Spleen (tissue), 11 donors: ENCODE measurements at regions not wholly inside any gene's neighbourhood (a gene's known extent, or its start where the extent isn't known, plus 50 kb on each side); places are given as distances from the start of the nearest gene placed in this dataset.

ENCODE experiments used
- DNase-seq: peaks from one replicate; pipeline ENCODE4 v3.0.0-alpha.2; 2020
- H3K27ac ChIP-seq, 8 donors: fragments of 200-600 bp; sonication (generic) in 7 of 8; 1 replicate in 4 of 8; 2 replicates in 4 of 8; pipeline versions ENCODE4 v1.5.0 to v1.8.0; 2016 to 2021; ENCODE audit warnings: inconsistent platforms in 4 of 8, mild to moderate bottlenecking in 4 of 8, moderate library complexity in 1 of 8
- H3K27me3 ChIP-seq, 7 donors: fragments of 200-600 bp; sonication (generic) in 6 of 7; replicated peaks in 1 of 7; 1 replicate in 4 of 7; 2 replicates in 3 of 7; pipeline versions ENCODE4 v1.5.0 to v1.8.0; 2016 to 2021; ENCODE audit warnings: inconsistent platforms in 3 of 7, mild to moderate bottlenecking in 1 of 7
- H3K36me3 ChIP-seq, 6 donors: fragments of 200-600 bp; sonication (generic) in 5 of 6; 1 replicate in 4 of 6; 2 replicates in 2 of 6; pipeline versions ENCODE4 v1.5.0 to v1.8.0; 2016 to 2021; ENCODE audit warnings: inconsistent platforms in 2 of 6
- H3K4me1 ChIP-seq, 6 donors: fragments of 200-600 bp; sonication (generic) in 5 of 6; 1 replicate in 3 of 6; 2 replicates in 3 of 6; pipeline versions ENCODE4 v1.5.0 to v1.8.0; 2016 to 2021; ENCODE audit warnings: inconsistent platforms in 3 of 6
- H3K4me3 ChIP-seq, 8 donors: fragments of 200-600 bp; sonication (generic) in 7 of 8; 1 replicate in 4 of 8; 2 replicates in 4 of 8; pipeline versions ENCODE4 v1.5.0 to v1.8.0; 2016 to 2021; ENCODE audit warnings: inconsistent platforms in 4 of 8, mild to moderate bottlenecking in 4 of 8, moderate library complexity in 2 of 8
- H3K9me3 ChIP-seq, 8 donors: fragments of 200-600 bp; sonication (generic) in 7 of 8; 1 replicate in 4 of 8; 2 replicates in 4 of 8; pipeline versions ENCODE4 v1.5.0 to v1.8.0; 2016 to 2021; ENCODE audit warnings: inconsistent platforms in 4 of 8
- CTCF ChIP-seq, 11 experiments: fragments of 200-600 bp in 7 of 11; fragments of 450-650 bp in 4 of 11; sonication (generic) in 4 of 11; IDR thresholded peaks in 8 of 11; conservative IDR thresholded peaks in 3 of 11; 1 replicate in 7 of 11; 2 replicates in 4 of 11; pipeline versions ENCODE4 v1.4.0 to v1.8.0; 2016 to 2021; ENCODE audit warnings: antibody characterized with exemption in 11 of 11, inconsistent platforms in 4 of 11, mild to moderate bottlenecking in 1 of 11
- POLR2A ChIP-seq, 3 donors: fragments of 450-650 bp; IDR thresholded peaks; one replicate each; pipeline ENCODE4 v1.5.1; 2017; ENCODE audit warnings: antibody characterized with exemption in 3 of 3, mild to moderate bottlenecking in 1 of 3
- POLR2AphosphoS5 ChIP-seq, 3 donors: sonication (generic); formaldehyde crosslinking; IDR thresholded peaks; one replicate each; pipeline ENCODE4 v1.5.1; 2017; ENCODE audit warnings: antibody characterized with exemption in 3 of 3
- WGBS, 5 donors: extraction: QIAGEN DNeasy Blood & Tissue Kit in 3 of 5; methylation state at CpG; one replicate each; pipeline versions ENCODE4 v1.1.5 to v1.1.7; 2013 to 2018; 5-methylcytosine and 5-hydroxymethylcytosine counted together
- intact Hi-C: fragments of 100-400 bp; cut with DNase I; formaldehyde crosslinking; loops from one replicate; pipeline ENCODE4 v1.15.0; 2023; ENCODE audit warnings: low total_unique reads
- donor health status: healthy with polysubstance abuse.
- donor health status: DM: no; HTN: no; CAD: no; lungs with moderate emphysema.
- donor health status: DM: no; HTN: no; CAD: no.
- donor health status: Bipolar disorder and iron deficiency.
- donor health status: healthy.
- donor health status: DM: no; HTN: no; CAD: no.
- donor health status: DM: yes; HTN: yes; CAD: no.

- 50 to 65% (median 63%) methylated on average over 4 of the region's 4 CpGs for WGBS, 5 donors
- TF ChIP-seq POLR2A (IDR thresholded peaks at IDR 0.05) (no peak), POLR2AphosphoS5 (IDR thresholded peaks at IDR 0.05) (no peak), CTCF (IDR thresholded peaks at IDR 0.05 in 8 of 11, conservative IDR thresholded peaks at IDR 0.05 in 3 of 11) (no peak)
These were observed 197.4 kb upstream of the ISL1 start for GRCh38 chr5:51185850-51186329.

GRCh38 chr5:51188001-51188591 lies 195.2 kb upstream of the ISL1 start:
- TF ChIP-seq CTCF (IDR thresholded peaks at IDR 0.05 in 8 of 11, conservative IDR thresholded peaks at IDR 0.05 in 3 of 11) (no peak), POLR2AphosphoS5 (IDR thresholded peaks at IDR 0.05) (no peak), POLR2A (IDR thresholded peaks at IDR 0.05) (no peak)
- Histone ChIP-seq H3K27me3 (no peaks in the 10 kb centered on the region), H3K36me3 (no peaks in the 10 kb centered on the region), H3K4me1 (no peaks in the 10 kb centered on the region), H3K27ac (no peak overlapping the region), H3K4me3 (no peak overlapping the region), H3K9me3 (no peaks in the 10 kb centered on the region)
- DNase-seq: no peak
- 60 to 68% (median 65%) methylated on average over 6 of the region's 6 CpGs for WGBS, 5 donors
- intact Hi-C loops: no loop called here

More at GRCh38 chr5:51185850-51186329, 197.4 kb upstream of the ISL1 start:
- Histone ChIP-seq H3K9me3 (no peaks in the 10 kb centered on the region), H3K4me3 (no peak overlapping the region), H3K27me3 (no peaks in the 10 kb centered on the region), H3K4me1 (no peaks in the 10 kb centered on the region), H3K36me3 (no peaks in the 10 kb centered on the region), H3K27ac (no peak overlapping the region)
- DNase-seq: no peak
- intact Hi-C loops: no loop called here

GRCh38 chr5:51194671-51195070 lies 188.6 kb upstream of the ISL1 start:
- no peak for DNase-seq
- TF ChIP-seq POLR2A (IDR thresholded peaks at IDR 0.05): no peak
- TF ChIP-seq CTCF (IDR thresholded peaks at IDR 0.05 in 8 of 11, conservative IDR thresholded peaks at IDR 0.05 in 3 of 11): no peak
- TF ChIP-seq POLR2AphosphoS5 (IDR thresholded peaks at IDR 0.05): no peak
- H3K36me3 ChIP-seq: no peaks in the 10 kb centered on the region
- no peak overlapping the region for H3K27ac ChIP-seq
- no peaks in the 10 kb centered on the region for H3K9me3 ChIP-seq
- intact Hi-C loops: no loop called here
- H3K27me3 ChIP-seq: no peaks in the 10 kb centered on the region
- H3K4me3 ChIP-seq: no peak overlapping the region
- WGBS, 5 donors: 13 to 51% (median 29%) methylated on average over 2 of the region's 2 CpGs
- no peaks in the 10 kb centered on the region for H3K4me1 ChIP-seq

GRCh38 chr5:51201024-51201423 lies 182.2 kb upstream of the ISL1 start:
- Histone ChIP-seq H3K27me3 (no peaks in the 10 kb centered on the region), H3K4me1 (no peaks in the 10 kb centered on the region), H3K27ac (no peak overlapping the region), H3K9me3 (no peaks in the 10 kb centered on the region), H3K36me3 (no peaks in the 10 kb centered on the region), H3K4me3 (no peak overlapping the region)
- DNase-seq: no peak
- WGBS, 5 donors: 63 to 76% (median 71%) methylated on average over 6 of the region's 6 CpGs
- intact Hi-C loops: no loop called here
- TF ChIP-seq CTCF (IDR thresholded peaks at IDR 0.05 in 8 of 11, conservative IDR thresholded peaks at IDR 0.05 in 3 of 11): no peak
- TF ChIP-seq POLR2AphosphoS5 (IDR thresholded peaks at IDR 0.05): no peak
- no peak for TF ChIP-seq POLR2A (IDR thresholded peaks at IDR 0.05)
